Tibial artery (tissue), 4 donors: ENCODE measurements at regions not wholly inside any gene's neighbourhood (a gene's known extent, or its start where the extent isn't known, plus 50 kb on each side); places are given as distances from the start of the nearest gene placed in this dataset.
A peak's percentile ranks its signal among the peaks of the same experiment; 100 is the strongest.

Experiments used
- DNase-seq, 2 donors: peaks; one replicate each; pipeline ENCODE4 v3.0.0-alpha.2; 2019
- H3K27ac ChIP-seq, 2 donors: fragments of 200-600 bp; sonication (generic) in 1 of 2; 1 replicate in 1 of 2; 2 replicates in 1 of 2; pipeline ENCODE4 v1.5.1; 2018 to 2019; ENCODE audit warnings: mild to moderate bottlenecking in 1 of 2
- H3K27me3 ChIP-seq, 2 donors: fragments of 200-600 bp; sonication (generic) in 1 of 2; one replicate each; pipeline versions ENCODE4 v1.5.1 to v1.6.0; 2016 to 2019
- H3K36me3 ChIP-seq, 3 donors: fragments of 200-600 bp; sonication (generic) in 2 of 3; one replicate each; pipeline ENCODE4 v1.5.1; 2016 to 2019; ENCODE audit warnings: mild to moderate bottlenecking in 2 of 3
- H3K4me1 ChIP-seq, 4 donors: fragments of 200-600 bp; sonication (generic) in 2 of 4; 1 replicate in 3 of 4; 2 replicates in 1 of 4; pipeline ENCODE4 v1.5.1; 2016 to 2019
- H3K4me3 ChIP-seq, 2 donors: fragments of 200-600 bp; sonication (generic) in 1 of 2; 1 replicate in 1 of 2; 2 replicates in 1 of 2; pipeline ENCODE4 v1.5.1; 2018 to 2019; ENCODE audit warnings: mild to moderate bottlenecking in 2 of 2
- H3K9me3 ChIP-seq, 3 donors: fragments of 200-600 bp; sonication (generic) in 1 of 3; one replicate each; pipeline ENCODE4 v1.5.1; 2016 to 2019
- CTCF ChIP-seq, 2 experiments: fragments of 200-600 bp in 1 of 2; fragments of 450-650 bp in 1 of 2; IDR thresholded peaks; one replicate each; pipeline ENCODE4 v1.5.1; 2017 to 2019; ENCODE audit warnings: antibody characterized with exemption in 2 of 2, mild to moderate bottlenecking in 1 of 2, moderate library complexity in 1 of 2
- intact Hi-C: fragments of 100-400 bp; cut with DNase I; formaldehyde crosslinking; loops from one replicate; pipeline ENCODE4 v1.15.0; 2023; ENCODE audit warnings: low total_unique reads

DNA sequence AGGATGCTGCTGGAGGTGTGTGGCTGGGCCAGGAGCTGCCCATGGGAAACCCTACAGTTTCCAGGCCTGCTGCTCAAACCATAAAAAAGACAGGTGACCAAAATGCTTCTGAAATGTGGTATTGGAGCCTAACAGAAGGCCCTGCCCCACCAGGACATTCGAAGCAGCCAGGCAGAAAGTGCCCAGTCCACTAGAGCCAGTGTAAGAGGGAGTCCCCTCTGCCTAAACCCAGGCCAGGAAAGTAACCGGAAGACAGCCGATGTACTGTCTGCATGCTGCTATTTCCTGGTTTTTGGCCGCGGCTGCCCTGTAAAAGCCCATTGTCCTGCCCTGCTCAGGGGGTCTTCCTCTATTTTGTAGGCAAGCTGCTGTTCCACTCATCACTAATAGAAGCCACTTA is 150.7 kb upstream of the IRX2 start:
- H3K4me1 ChIP-seq = no peaks in the 10 kb centered on the region
- H3K27me3 ChIP-seq = no peaks in the 10 kb centered on the region

GRCh38 chr5:2901511-2901910 is 150.0 kb upstream of the IRX2 start:
- peak in 1 of 2 donors; percentile 25 for DNase-seq
- no peaks in the 10 kb centered on the region for H3K27me3 ChIP-seq
- no peaks in the 10 kb centered on the region for H3K9me3 ChIP-seq
- H3K4me1 ChIP-seq = no peaks in the 10 kb centered on the region
- no peaks in the 10 kb centered on the region for H3K36me3 ChIP-seq
- intact Hi-C loops = no loop called here
- no peak overlapping the region for H3K4me3 ChIP-seq
- no peak overlapping the region for H3K27ac ChIP-seq
- TF ChIP-seq CTCF (IDR thresholded peaks at IDR 0.05) = no peak

More for the DNA sequence above, 150.7 kb upstream of the IRX2 start:
- H3K4me3 ChIP-seq = no peak overlapping the region
- H3K9me3 ChIP-seq = no peaks in the 10 kb centered on the region
- TF ChIP-seq CTCF (IDR thresholded peaks at IDR 0.05) = no peak
- no peaks in the 10 kb centered on the region for H3K36me3 ChIP-seq
- peak in 1 of 2 donors; percentile 28 for DNase-seq
- no peak overlapping the region for H3K27ac ChIP-seq
- intact Hi-C loops = no loop called here

DNA sequence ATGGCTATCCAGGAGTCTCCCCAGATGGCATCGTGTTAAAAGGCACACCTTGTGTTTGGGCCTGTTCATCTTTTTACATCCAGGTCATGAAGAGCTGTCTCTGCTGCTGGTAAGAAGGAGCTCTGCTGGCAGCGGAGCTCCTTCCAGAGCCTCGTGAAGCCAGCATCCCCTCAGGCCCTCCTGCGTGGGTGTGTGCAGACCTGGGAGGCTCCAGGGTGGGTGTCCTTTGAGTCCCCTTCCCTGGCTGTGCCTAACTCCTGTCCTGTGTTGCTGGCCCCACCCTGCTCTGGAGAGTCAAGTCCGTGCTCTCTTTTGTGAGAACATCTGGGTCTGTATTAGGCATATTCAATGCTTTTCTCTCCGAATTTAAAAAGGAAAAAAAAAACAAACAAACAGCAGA is 149.6 kb upstream of the IRX2 start:
- intact Hi-C loops = no loop called here
- no peak overlapping the region for H3K4me3 ChIP-seq
- TF ChIP-seq CTCF (IDR thresholded peaks at IDR 0.05) = no peak

DNA sequence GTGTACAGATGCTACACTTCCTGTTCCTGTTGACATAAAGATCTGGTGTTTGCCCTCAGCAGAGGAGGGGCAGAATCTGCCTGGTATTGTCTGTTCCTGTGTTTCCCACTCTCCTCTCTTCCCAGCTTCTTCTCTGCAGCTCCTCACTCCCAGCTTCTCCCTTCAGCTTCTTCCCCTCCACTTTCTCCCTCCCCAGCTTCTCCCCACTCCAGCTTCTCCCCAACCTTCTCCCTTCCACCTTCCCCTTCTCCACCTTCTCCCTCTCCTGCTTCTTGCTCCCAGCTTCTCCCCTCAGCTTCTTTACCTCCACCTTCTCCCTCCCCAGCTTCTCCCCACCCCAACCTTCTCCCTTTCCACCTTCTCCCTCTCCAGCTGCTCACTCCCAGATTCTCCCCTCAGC is 148.9 kb upstream of the IRX2 start:
- no peaks in the 10 kb centered on the region for H3K36me3 ChIP-seq
- no peaks in the 10 kb centered on the region for H3K4me1 ChIP-seq
- peak in 1 of 2 donors; percentile 11 for DNase-seq
- no peak for TF ChIP-seq CTCF (IDR thresholded peaks at IDR 0.05)
- H3K9me3 ChIP-seq = no peaks in the 10 kb centered on the region
- no peak overlapping the region for H3K27ac ChIP-seq
- no peaks in the 10 kb centered on the region for H3K27me3 ChIP-seq
- no peak overlapping the region for H3K4me3 ChIP-seq
- intact Hi-C loops = no loop called here

More for the DNA sequence above, 149.6 kb upstream of the IRX2 start:
- Histone ChIP-seq H3K36me3 (no peaks in the 10 kb centered on the region), H3K9me3 (no peaks in the 10 kb centered on the region), H3K4me1 (no peaks in the 10 kb centered on the region), H3K27ac (no peak overlapping the region), H3K27me3 (no peaks in the 10 kb centered on the region)
- DNase-seq = peak in 1 of 2 donors; percentile 21

DNA sequence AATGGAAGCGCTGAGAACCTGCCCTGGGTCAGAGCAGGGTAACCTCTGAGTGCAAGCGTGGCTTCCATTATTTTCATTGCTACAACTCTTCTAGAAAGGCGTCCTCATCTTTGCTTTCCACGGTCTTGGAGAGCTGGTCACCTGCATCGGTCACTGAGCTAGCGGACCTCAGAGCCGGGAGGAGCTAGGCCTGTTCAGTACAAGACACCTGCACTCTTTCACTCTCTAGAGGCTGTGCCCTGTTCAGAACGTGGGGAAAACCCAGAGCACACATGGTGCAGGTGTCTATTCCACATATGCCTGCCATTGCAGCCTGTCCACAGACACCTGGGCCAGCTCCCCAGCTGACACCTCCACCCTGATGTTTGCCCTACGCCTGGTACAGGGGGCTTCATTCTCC is 147.8 kb upstream of the IRX2 start:
- H3K36me3 ChIP-seq = no peaks in the 10 kb centered on the region
- no peaks in the 10 kb centered on the region for H3K9me3 ChIP-seq
- H3K4me3 ChIP-seq = no peak overlapping the region
- no peak overlapping the region for H3K27ac ChIP-seq
- no peak for TF ChIP-seq CTCF (IDR thresholded peaks at IDR 0.05)
- H3K27me3 ChIP-seq = no peaks in the 10 kb centered on the region
- intact Hi-C loops = no loop called here
- H3K4me1 ChIP-seq = no peaks in the 10 kb centered on the region
- no peak for DNase-seq

DNA sequence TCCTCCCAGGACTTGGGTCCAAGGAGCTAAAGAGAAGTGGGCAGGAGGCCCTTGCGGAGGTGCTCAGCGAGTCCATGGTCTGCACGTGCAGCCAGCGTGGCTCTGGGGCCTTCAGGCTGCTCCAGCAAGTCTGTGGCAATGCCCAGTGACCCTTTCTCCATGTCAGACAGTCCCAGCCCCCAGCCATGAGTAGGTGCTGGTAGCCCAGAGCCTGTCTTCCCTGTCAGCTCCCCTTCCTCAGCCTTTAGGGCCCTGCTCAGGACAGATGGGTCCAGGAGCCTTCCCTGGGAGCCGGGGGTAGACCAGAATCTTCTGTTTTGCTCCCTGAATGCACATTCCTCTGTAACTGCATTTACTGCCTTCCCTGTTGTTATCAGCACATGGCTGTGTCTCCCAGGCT is 147.2 kb upstream of the IRX2 start:
- TF ChIP-seq CTCF (IDR thresholded peaks at IDR 0.05) = no peak
- Histone ChIP-seq H3K27ac (no peak overlapping the region), H3K9me3 (no peaks in the 10 kb centered on the region), H3K4me1 (no peaks in the 10 kb centered on the region), H3K4me3 (no peak overlapping the region), H3K36me3 (no peaks in the 10 kb centered on the region), H3K27me3 (no peaks in the 10 kb centered on the region)
- DNase-seq = peak in 1 of 2 donors; percentile 32
- intact Hi-C loops = no loop called here
